ENCODE measurements at regions not wholly inside any gene's neighbourhood (a gene's known extent, or its start where the extent isn't known, plus 50 kb on each side); places are given as distances from the start of the nearest gene placed in this dataset.

- CTCF ChIA-PET: no interaction called here
- H3K4me3 Mint-ChIP-seq: no peak overlapping the region
- no peaks in the 10 kb centered on the region for H3K36me3 Mint-ChIP-seq
- no peak for DNase-seq
- no peak overlapping the region for H3K27ac Mint-ChIP-seq
- no peaks in the 10 kb centered on the region for H3K4me1 Mint-ChIP-seq
- ATAC-seq: no peak
- H3K9me3 Mint-ChIP-seq (ENCODE audit: low read depth): peaks cover 10% of the 10 kb centered on the region
- H3K27me3 Mint-ChIP-seq: no peaks in the 10 kb centered on the region
These were observed 222.3 kb upstream of the TMC3 start for GRCh38 chr15:81596159-81596865.

GRCh38 chr15:81595752-81596151 is 221.7 kb upstream of the TMC3 start:
- H3K36me3 Mint-ChIP-seq: no peaks in the 10 kb centered on the region
- H3K27ac Mint-ChIP-seq: no peak overlapping the region
- H3K9me3 Mint-ChIP-seq (ENCODE audit: low read depth): peaks cover 8% of the 10 kb centered on the region
- CTCF ChIA-PET: no interaction called here
- no peaks in the 10 kb centered on the region for H3K4me1 Mint-ChIP-seq
- ATAC-seq (no peak), DNase-seq (no peak)
- no peak overlapping the region for H3K4me3 Mint-ChIP-seq
- no peaks in the 10 kb centered on the region for H3K27me3 Mint-ChIP-seq

- Mint-ChIP-seq H3K36me3 (no peaks in the 10 kb centered on the region), H3K4me1 (no peaks in the 10 kb centered on the region), H3K27ac (no peak overlapping the region), H3K9me3 (ENCODE audit: low read depth) (no peaks in the 10 kb centered on the region), H3K27me3 (no peaks in the 10 kb centered on the region), H3K4me3 (no peak overlapping the region)
- ATAC-seq (no peak), DNase-seq (no peak)
- CTCF ChIA-PET: interaction anchor here (1.1 kb wide), 1 partner anchor 14 kb away, joined by 3 read pairs; no protein-coding TSS in a partner anchor
These were observed 215.7 kb upstream of the TMC3 start for GRCh38 chr15:81589671-81590070.

DNA sequence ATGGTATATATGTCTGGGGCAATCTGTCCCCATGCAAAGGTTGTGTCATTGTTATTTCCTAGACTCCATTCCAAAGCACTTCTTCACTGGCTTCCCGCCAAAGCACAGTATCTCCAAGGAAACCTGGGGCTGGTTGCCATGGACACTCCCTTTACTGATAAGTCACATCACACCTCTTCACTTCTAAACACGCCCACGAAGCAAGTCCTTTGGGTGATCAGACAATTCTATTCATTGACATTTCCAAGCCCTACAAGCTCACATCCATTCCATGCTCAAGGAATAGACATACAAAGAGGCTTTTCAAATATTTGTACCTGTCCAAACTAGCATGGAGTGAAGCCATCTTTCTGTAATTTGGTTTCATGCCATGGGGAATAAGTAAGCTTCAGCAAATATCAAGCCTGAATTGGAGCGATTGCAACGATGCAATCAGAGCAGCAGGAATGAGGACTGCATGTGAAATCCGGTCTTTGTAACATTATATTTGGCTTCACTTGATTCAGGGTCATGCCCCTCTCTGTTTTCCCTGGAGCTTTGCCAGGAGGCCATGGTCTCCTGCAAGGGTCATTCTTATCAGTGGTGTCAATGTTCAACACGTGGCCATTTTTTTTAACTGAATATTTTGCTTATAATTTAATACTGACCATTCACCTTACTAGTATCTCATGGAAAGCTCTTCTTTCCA is 201.6 kb upstream of the TMC3 start:
- no peaks in the 10 kb centered on the region for H3K36me3 Mint-ChIP-seq
- H3K4me1 Mint-ChIP-seq: peaks cover 3% of the 10 kb centered on the region
- no peaks in the 10 kb centered on the region for H3K9me3 Mint-ChIP-seq (ENCODE audit: low read depth)
- H3K27ac Mint-ChIP-seq: no peak overlapping the region
- H3K27me3 Mint-ChIP-seq: peaks cover 10% of the 10 kb centered on the region
- H3K4me3 Mint-ChIP-seq: no peak overlapping the region
- CTCF ChIA-PET: interaction anchor here (1.1 kb wide), 1 partner anchor 14 kb away, joined by 3 read pairs; no protein-coding TSS in a partner anchor
- no peak for DNase-seq
- no peak for ATAC-seq

GRCh38 chr15:81573098-81573746 is 199.2 kb upstream of the TMC3 start:
- Mint-ChIP-seq H3K9me3 (ENCODE audit: low read depth) (no peaks in the 10 kb centered on the region), H3K4me1 (peaks cover 3% of the 10 kb centered on the region), H3K4me3 (no peak overlapping the region), H3K36me3 (no peaks in the 10 kb centered on the region), H3K27ac (no peak overlapping the region), H3K27me3 (peaks cover 7% of the 10 kb centered on the region)
- DNase-seq: no peak
- ATAC-seq: no peak
- CTCF ChIA-PET: no interaction called here

DNA sequence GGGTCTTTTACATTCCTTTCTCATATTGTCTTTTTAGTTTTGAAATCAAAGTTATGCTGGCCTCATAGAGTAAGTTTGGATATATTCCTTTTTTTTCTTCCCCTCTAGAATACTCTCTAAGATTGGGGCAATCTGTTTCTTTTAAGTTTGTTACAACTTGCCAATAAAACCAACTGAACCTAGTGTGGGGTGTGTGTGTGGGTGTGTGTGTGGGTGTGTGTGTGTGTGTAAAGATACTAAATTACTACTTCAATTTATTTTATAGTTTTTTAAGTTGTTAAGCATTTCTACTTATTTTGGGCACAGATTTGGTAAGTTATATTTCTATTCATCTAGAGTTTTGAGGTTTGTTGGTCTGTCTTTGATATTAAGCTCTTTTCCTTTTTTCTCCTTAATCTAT is 198.2 kb upstream of the TMC3 start:
- Mint-ChIP-seq H3K36me3 (no peaks in the 10 kb centered on the region), H3K4me3 (no peak overlapping the region), H3K4me1 (peaks cover 3% of the 10 kb centered on the region), H3K27ac (no peak overlapping the region), H3K9me3 (ENCODE audit: low read depth) (no peaks in the 10 kb centered on the region), H3K27me3 (peaks cover 7% of the 10 kb centered on the region)
- CTCF ChIA-PET: no interaction called here
- no peak for DNase-seq
- no peak for ATAC-seq

- Mint-ChIP-seq H3K9me3 (ENCODE audit: low read depth) (no peaks in the 10 kb centered on the region), H3K4me3 (no peak overlapping the region), H3K27ac (no peak overlapping the region), H3K4me1 (peaks cover 3% of the 10 kb centered on the region), H3K36me3 (no peaks in the 10 kb centered on the region), H3K27me3 (peaks cover 4% of the 10 kb centered on the region)
- ATAC-seq: no peak
- no peak for DNase-seq
- CTCF ChIA-PET: interaction anchor here (0.8 kb wide), 1 partner anchor 367 kb away, joined by 3 read pairs; no protein-coding TSS in a partner anchor
These were observed 195.5 kb upstream of the TMC3 start for GRCh38 chr15:81569286-81570080.

DNA sequence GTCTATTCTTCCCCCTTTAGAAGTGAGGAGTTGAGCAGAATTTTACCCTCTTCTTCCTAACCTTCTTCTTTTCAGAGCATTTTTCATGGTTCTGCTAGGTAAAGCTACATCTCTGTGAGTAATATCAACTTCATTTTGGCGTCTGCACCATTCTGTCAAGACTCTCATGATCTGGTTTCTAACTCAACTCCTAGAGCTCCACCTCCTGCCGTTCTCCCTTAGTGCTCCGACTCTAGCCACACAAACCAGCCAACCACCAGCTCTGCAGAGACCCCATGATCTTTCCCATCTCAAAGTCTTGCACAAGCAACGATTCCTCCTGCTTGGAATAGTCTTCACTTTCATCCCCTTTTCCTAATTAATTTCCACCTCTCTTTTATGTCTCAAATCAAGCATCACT is 193.9 kb upstream of the TMC3 start:
- Mint-ChIP-seq H3K4me3 (no peak overlapping the region), H3K27me3 (peaks cover 4% of the 10 kb centered on the region), H3K4me1 (no peaks in the 10 kb centered on the region)

DNA sequence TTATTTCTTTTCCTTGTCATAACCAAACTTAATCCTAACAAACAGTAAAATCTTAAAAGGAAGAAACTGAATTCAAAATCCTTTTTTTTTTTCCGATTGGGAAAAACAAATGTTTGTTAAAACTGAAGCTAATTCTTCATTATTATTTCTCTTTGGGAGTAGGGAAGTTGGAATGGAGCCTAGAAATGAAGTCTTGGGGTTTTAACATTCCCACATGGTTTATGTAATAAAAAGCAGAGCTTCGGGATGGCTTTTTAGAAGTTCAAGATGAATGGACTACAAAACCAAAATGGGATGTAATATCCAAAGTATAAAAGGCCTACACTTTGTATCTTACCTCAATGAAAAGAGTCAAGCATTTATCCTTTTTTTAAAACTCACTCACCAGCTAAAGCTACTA is 189.0 kb upstream of the TMC3 start:
- CTCF ChIA-PET: no interaction called here
- ATAC-seq: no peak
- no peaks in the 10 kb centered on the region for H3K4me1 Mint-ChIP-seq

More for the DNA sequence above, 193.9 kb upstream of the TMC3 start:
- Mint-ChIP-seq H3K36me3 (no peaks in the 10 kb centered on the region), H3K27ac (no peak overlapping the region), H3K9me3 (ENCODE audit: low read depth) (no peaks in the 10 kb centered on the region)
- CTCF ChIA-PET: no interaction called here
- ATAC-seq (no peak), DNase-seq (no peak)

DNA sequence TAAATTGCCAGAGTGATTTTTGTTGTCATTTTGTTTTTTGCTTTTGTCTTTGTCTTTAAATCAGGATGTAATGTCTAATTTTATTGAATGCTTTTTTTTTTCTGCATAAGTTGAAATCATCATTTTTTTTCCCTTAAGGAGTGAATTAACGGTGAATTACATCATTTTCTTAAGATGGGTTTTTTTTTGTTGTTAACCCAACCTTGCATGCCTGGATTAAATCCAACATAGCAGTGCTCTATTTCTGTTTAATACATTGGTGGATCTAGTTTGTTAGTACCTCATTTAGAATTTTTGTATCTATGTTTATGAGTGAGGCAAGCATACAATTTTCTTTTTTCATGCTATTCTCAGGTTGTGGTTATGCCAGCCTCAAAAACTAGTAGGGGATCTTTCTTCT is 186.4 kb upstream of the TMC3 start:
- Mint-ChIP-seq H3K27ac (no peak overlapping the region), H3K4me3 (no peak overlapping the region), H3K27me3 (no peaks in the 10 kb centered on the region), H3K9me3 (ENCODE audit: low read depth) (no peaks in the 10 kb centered on the region), H3K4me1 (no peaks in the 10 kb centered on the region), H3K36me3 (no peaks in the 10 kb centered on the region)
- DNase-seq: no peak
- CTCF ChIA-PET: no interaction called here
- no peak for ATAC-seq

More for the DNA sequence above, 189.0 kb upstream of the TMC3 start:
- Mint-ChIP-seq H3K27ac (no peak overlapping the region), H3K36me3 (no peaks in the 10 kb centered on the region), H3K27me3 (no peaks in the 10 kb centered on the region), H3K4me3 (no peak overlapping the region), H3K9me3 (ENCODE audit: low read depth) (no peaks in the 10 kb centered on the region)
- DNase-seq: no peak

DNA sequence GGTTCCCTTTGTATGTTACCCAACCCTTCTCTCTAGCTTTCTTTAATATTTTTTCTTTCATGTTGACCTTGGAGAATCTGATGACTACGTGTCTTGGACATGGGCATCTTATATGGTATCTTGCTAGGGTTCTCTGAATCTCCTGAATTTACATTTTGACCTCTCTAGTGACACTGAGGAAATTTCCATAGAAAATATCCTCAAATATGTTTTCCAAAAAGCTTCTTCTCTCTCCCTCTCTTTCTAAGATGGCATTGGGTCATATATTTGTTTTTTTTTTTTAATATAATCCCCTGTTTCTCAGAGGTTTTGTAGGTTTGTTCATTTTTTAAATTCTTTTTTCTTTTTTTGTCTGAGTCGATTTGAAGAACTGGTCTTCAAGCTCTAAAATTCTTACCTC is 184.0 kb upstream of the TMC3 start:
- CTCF ChIA-PET: no interaction called here
- Mint-ChIP-seq H3K27ac (no peak overlapping the region), H3K36me3 (no peaks in the 10 kb centered on the region), H3K4me1 (no peaks in the 10 kb centered on the region), H3K27me3 (no peaks in the 10 kb centered on the region), H3K9me3 (ENCODE audit: low read depth) (no peaks in the 10 kb centered on the region), H3K4me3 (no peak overlapping the region)
- ATAC-seq: no peak
- no peak for DNase-seq

DNA sequence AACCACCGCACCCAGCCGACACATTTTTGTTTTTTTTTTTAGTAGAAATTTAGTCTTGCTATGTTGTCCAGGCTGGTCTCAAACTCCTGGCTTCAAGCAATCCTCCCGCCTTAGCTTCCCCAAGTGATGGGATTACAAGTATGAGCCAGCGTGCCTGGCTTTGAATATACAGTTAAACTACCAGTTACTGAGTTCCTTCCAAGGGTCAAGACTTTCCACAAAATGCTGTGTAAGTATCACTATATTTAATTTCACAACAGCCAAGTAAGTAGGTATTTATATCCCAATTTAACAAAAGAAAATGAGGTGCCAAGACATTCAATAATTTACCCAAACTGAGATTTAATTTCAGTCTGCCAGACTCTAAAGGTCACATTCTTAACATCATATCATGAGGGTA is 181.3 kb upstream of the TMC3 start:
- no peaks in the 10 kb centered on the region for H3K27me3 Mint-ChIP-seq
- CTCF ChIA-PET: no interaction called here
- no peaks in the 10 kb centered on the region for H3K9me3 Mint-ChIP-seq (ENCODE audit: low read depth)
- DNase-seq (no peak), ATAC-seq (no peak)
- H3K36me3 Mint-ChIP-seq: no peaks in the 10 kb centered on the region
- no peak overlapping the region for H3K27ac Mint-ChIP-seq
- H3K4me1 Mint-ChIP-seq: no peaks in the 10 kb centered on the region
- no peak overlapping the region for H3K4me3 Mint-ChIP-seq

GRCh38 chr15:81548365-81549130 is 174.5 kb upstream of the TMC3 start:
- ATAC-seq (no peak), DNase-seq (no peak)
- peaks cover 3% of the 10 kb centered on the region for H3K27me3 Mint-ChIP-seq
- CTCF ChIA-PET: interaction anchor here (1.2 kb wide), 1 partner anchor 33 kb away, joined by 3 read pairs; no protein-coding TSS in a partner anchor
- no peaks in the 10 kb centered on the region for H3K36me3 Mint-ChIP-seq
- no peaks in the 10 kb centered on the region for H3K9me3 Mint-ChIP-seq (ENCODE audit: low read depth)
- no peak overlapping the region for H3K4me3 Mint-ChIP-seq
- H3K4me1 Mint-ChIP-seq: no peaks in the 10 kb centered on the region
- H3K27ac Mint-ChIP-seq: no peak overlapping the region

All from activated CD8-positive, alpha-beta memory T cell treated with anti-CD3 and anti-CD28 coated beads, Interleukin-2, amount 10 ng/mL, durations not matched to agents 7 days and 5 days (primary cell).